ENCODE measurements at regions not wholly inside any gene's neighbourhood (a gene's known extent, or its start where the extent isn't known, plus 50 kb on each side); places are given as distances from the start of the nearest gene placed in this dataset.

DNA sequence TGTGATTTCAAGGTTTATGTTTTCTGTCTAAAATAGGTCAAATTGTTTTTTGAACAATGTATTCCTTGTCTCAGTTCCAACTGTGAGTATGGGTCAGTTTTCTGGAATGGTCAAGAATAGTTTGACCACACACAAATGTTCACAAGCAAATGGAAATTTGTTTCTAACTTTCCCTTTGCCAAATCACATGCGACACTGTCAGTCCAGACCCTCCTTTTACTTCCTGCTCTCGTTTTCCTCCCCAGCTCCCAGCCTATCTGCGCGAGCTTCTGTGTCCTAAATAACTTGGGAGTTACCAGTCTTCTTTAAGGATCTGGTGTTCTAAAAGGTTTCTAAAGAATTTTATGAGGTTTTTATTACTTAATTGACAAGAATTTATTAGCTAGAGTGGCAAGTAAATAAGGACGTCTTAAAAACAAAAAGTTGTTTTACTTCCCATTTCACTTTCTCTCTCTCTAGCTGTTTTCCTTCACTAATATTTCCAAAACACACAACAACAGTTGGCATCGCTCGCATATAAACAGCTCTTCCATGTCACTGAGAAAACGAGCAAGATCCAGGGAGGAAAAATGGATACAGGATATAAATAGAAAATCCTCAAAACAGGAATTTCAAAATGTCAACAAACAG is 266.1 kb upstream of the KLF6 start:
- TF ChIP-seq EZH2 (IDR thresholded peaks at IDR 0.05; ENCODE audit: insufficient read depth, poor library complexity, severe bottlenecking) (no peak), EZH2phosphoT487 (IDR thresholded peaks at IDR 0.05; ENCODE audit: insufficient read depth, low read depth) (no peak)
